B cell (primary cell): ENCODE measurements at regions not wholly inside any gene's neighbourhood (a gene's known extent, or its start where the extent isn't known, plus 50 kb on each side); places are given as distances from the start of the nearest gene placed in this dataset.

Source experiments
- CTCF ChIP-seq: fragments of 200-600 bp; IDR thresholded peaks from one replicate; pipeline ENCODE4 v1.8.0; 2022; ENCODE audit warnings: antibody characterized with exemption, mild to moderate bottlenecking
- EZH2 ChIP-seq: IDR thresholded peaks from 2 replicates; pipeline ENCODE4 v1.6.1; 2012; ENCODE audit warnings: borderline replicate concordance, low read depth, mild to moderate bottlenecking, moderate library complexity, low read length; ENCODE audit not compliant: insufficient read depth, poor library complexity, severe bottlenecking

DNA sequence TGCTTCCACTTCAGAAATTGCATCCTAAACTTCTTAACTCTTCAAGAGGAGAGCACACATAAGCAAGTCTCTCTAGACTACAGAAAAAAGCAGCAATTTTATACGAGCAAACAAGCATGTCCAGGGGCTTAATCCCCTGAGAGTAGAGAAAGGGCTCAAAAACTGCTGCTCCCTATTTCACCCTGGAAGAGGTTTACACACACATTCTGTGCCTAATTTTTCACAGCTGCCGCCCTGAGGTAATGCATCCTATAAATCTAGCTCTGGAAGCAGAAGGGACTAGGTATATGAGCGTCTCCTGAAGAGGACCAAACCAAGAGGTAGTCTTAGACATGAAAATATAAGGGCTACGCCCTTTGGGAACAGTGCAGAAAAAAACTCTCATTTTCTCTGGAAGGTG, 73.1 kb downstream of the CRPPA start:
- TF ChIP-seq CTCF (no peak), EZH2 (no peak)
